H1 (cell line): ENCODE measurements at regions not wholly inside any gene's neighbourhood (a gene's known extent, or its start where the extent isn't known, plus 50 kb on each side); places are given as distances from the start of the nearest gene placed in this dataset.

Experiments used
- CTCF ChIA-PET: fragments of 300-600 bp; sonication (Branson Sonifier 250); formaldehyde crosslinking; loops from one replicate; lab custom pipeline; 2021; ENCODE audit not compliant: partially characterized antibody; lab: Charles Lee
- POLR2A ChIA-PET: fragments of 300-600 bp; sonication (Branson Sonifier 250); formaldehyde crosslinking; loops from one replicate; lab custom pipeline; 2021; ENCODE audit warnings: inconsistent platforms; ENCODE audit not compliant: partially characterized antibody; lab: Charles Lee
- DNase-seq, 2 experiments: peaks; one replicate each; pipeline versions ENCODE4 v3.0.0 to v3.0.0-alpha.2; 2010 to 2022; ENCODE audit warnings: low spot score in 2 of 2, low read depth in 1 of 2, mixed read lengths in 1 of 2
- FAIRE-seq: peaks from 2 replicates; lab custom pipeline; 2011; peaks lifted over from hg19 to GRCh38; lab: Jason Lieb, UNC
- H2AFZ ChIP-seq: 2 replicates; pipeline ENCODE4 v1.8.1; 2012; ENCODE audit warnings: low read length, inconsistent platforms
- H2AK5ac ChIP-seq: 2 replicates; pipeline ENCODE4 v1.6.1; 2013; ENCODE audit warnings: low read depth, low read length
- H2BK120ac ChIP-seq: replicated peaks from 2 replicates; pipeline ENCODE3; 2013; ENCODE audit warnings: low read depth, low read length, inconsistent platforms
- H2BK12ac ChIP-seq: 2 replicates; pipeline ENCODE4 v1.6.1; 2013; ENCODE audit warnings: low read depth, low read length
- H2BK15ac ChIP-seq: 2 replicates; pipeline ENCODE4 v1.6.1; 2013; ENCODE audit warnings: low read length
- H2BK20ac ChIP-seq: 2 replicates; pipeline ENCODE4 v1.6.1; 2013; ENCODE audit warnings: low read length
- H2BK5ac ChIP-seq: 2 replicates; pipeline ENCODE4 v1.6.1; 2013; ENCODE audit warnings: low read depth, low read length
- H3K14ac ChIP-seq: 2 replicates; pipeline ENCODE4 v1.6.1; 2013; ENCODE audit warnings: inconsistent platforms; ENCODE audit not compliant: insufficient read length
- H3K18ac ChIP-seq: 2 replicates; pipeline ENCODE4 v1.6.1; 2013; ENCODE audit warnings: low read length; ENCODE audit errors: extremely low read depth
- H3K23ac ChIP-seq: 2 replicates; pipeline ENCODE4 v1.6.1; 2013; ENCODE audit warnings: inconsistent platforms; ENCODE audit not compliant: insufficient read length
- H3K23me2 ChIP-seq: 2 replicates; pipeline ENCODE4 v1.6.1; 2013; ENCODE audit warnings: low read depth, low read length
- H3K27ac ChIP-seq: 2 replicates; pipeline ENCODE4 v1.6.1; 2011; ENCODE audit warnings: low read depth, low read length, inconsistent platforms
- H3K27me3 ChIP-seq, 4 experiments: replicated peaks in 1 of 4; 1 replicate in 1 of 4; 2 replicates in 3 of 4; pipeline versions ENCODE4 v1.6.1 to v1.8.1; 2011 to 2013; ENCODE audit warnings: low read length in 3 of 4, mild to moderate bottlenecking in 3 of 4, inconsistent platforms in 2 of 4, mixed read lengths in 2 of 4, moderate library complexity in 1 of 4; ENCODE audit not compliant: control insufficient read depth in 3 of 4, insufficient read depth in 3 of 4; ENCODE audit errors: extremely low read depth in 1 of 4
- H3K36me3 ChIP-seq, 4 experiments: 2 replicates each; pipeline versions ENCODE4 v1.6.1 to v1.8.1; 2011 to 2013; ENCODE audit warnings: mild to moderate bottlenecking in 4 of 4, low read length in 3 of 4, moderate library complexity in 2 of 4, control low read depth in 1 of 4, inconsistent platforms in 1 of 4; ENCODE audit not compliant: insufficient read depth in 4 of 4, control insufficient read depth in 2 of 4
- H3K4ac ChIP-seq: replicated peaks from 2 replicates; pipeline ENCODE3; 2013; ENCODE audit warnings: low read length, low read depth, mixed read lengths, inconsistent platforms; ENCODE audit not compliant: insufficient read length
- H3K4me1 ChIP-seq, 4 experiments: replicated peaks in 1 of 4; 1 replicate in 1 of 4; 2 replicates in 3 of 4; pipeline versions ENCODE4 v1.6.1 to v1.8.1; 2011 to 2013; ENCODE audit warnings: low read length in 3 of 4, inconsistent platforms in 2 of 4, mixed read lengths in 1 of 4; ENCODE audit not compliant: insufficient read depth in 4 of 4, control insufficient read depth in 3 of 4
- H3K4me2 ChIP-seq, 2 experiments: 2 replicates each; pipeline versions ENCODE4 v1.6.1 to v1.8.1; 2011 to 2013; ENCODE audit warnings: low read depth in 2 of 2, low read length in 2 of 2, control low read depth in 1 of 2, inconsistent platforms in 1 of 2, mild to moderate bottlenecking in 1 of 2; ENCODE audit not compliant: insufficient read depth in 1 of 2
- H3K4me3 ChIP-seq, 4 experiments: fragments of 200-600, 300-600 bp in 1 of 4; sonication (generic), shearing (Covaris generic), sonication (Bioruptor Twin) in 1 of 4; 2 replicates each; pipeline versions ENCODE4 v1.5.1 to v1.8.1; 2011 to 2016; ENCODE audit warnings: low read length in 4 of 4, low read depth in 3 of 4, control low read depth in 2 of 4, inconsistent platforms in 2 of 4, mild to moderate bottlenecking in 2 of 4, mixed read lengths in 1 of 4, moderate library complexity in 1 of 4; ENCODE audit not compliant: insufficient read depth in 2 of 4; ENCODE audit errors: extremely low read depth in 1 of 4
- H3K56ac ChIP-seq: replicated peaks from 2 replicates; pipeline ENCODE3; 2013; ENCODE audit warnings: low read depth, mild to moderate bottlenecking, mixed read lengths, low read length, inconsistent platforms; ENCODE audit not compliant: insufficient read length
- H3K79me1 ChIP-seq: 2 replicates; pipeline ENCODE4 v1.6.1; 2013; ENCODE audit warnings: low read depth, low read length, control low read depth
- H3K79me2 ChIP-seq, 2 experiments: 2 replicates each; pipeline versions ENCODE4 v1.6.1 to v1.8.1; 2012 to 2013; ENCODE audit warnings: low read length in 2 of 2, mild to moderate bottlenecking in 2 of 2, inconsistent platforms in 1 of 2; ENCODE audit not compliant: insufficient read depth in 2 of 2, control insufficient read depth in 1 of 2
- H3K9ac ChIP-seq, 4 experiments: replicated peaks in 1 of 4; 1 replicate in 1 of 4; 2 replicates in 3 of 4; pipeline versions ENCODE4 v1.6.1 to v1.8.1; 2011 to 2013; ENCODE audit warnings: low read depth in 3 of 4, low read length in 3 of 4, control low read depth in 2 of 4, mild to moderate bottlenecking in 2 of 4, moderate library complexity in 2 of 4, inconsistent platforms in 1 of 4; ENCODE audit errors: extremely low read depth in 1 of 4
- H3K9me3 ChIP-seq, 2 experiments: 2 replicates each; pipeline versions ENCODE4 v1.6.1 to v1.8.1; 2012 to 2013; ENCODE audit warnings: mild to moderate bottlenecking in 2 of 2, moderate library complexity in 2 of 2, control low read depth in 1 of 2, inconsistent platforms in 1 of 2, low read depth in 1 of 2, low read length in 1 of 2, mixed read lengths in 1 of 2; ENCODE audit not compliant: insufficient read depth in 2 of 2
- H4K20me1 ChIP-seq, 2 experiments: replicated peaks in 1 of 2; 2 replicates each; pipeline versions ENCODE3 to v1.8.1; 2011 to 2013; ENCODE audit warnings: inconsistent platforms in 2 of 2, low read length in 2 of 2, mild to moderate bottlenecking in 1 of 2; ENCODE audit not compliant: insufficient read depth in 2 of 2, control insufficient read depth in 1 of 2
- H4K5ac ChIP-seq: 2 replicates; pipeline ENCODE4 v1.6.1; 2013; ENCODE audit warnings: low read length, low read depth, mixed read lengths, inconsistent platforms; ENCODE audit not compliant: insufficient read length
- H4K8ac ChIP-seq: 2 replicates; pipeline ENCODE4 v1.8.0; 2013; ENCODE audit warnings: mild to moderate bottlenecking, moderate library complexity, low read length, inconsistent platforms; ENCODE audit not compliant: insufficient read depth; ENCODE audit errors: extremely low read depth
- H4K91ac ChIP-seq: replicated peaks from 2 replicates; pipeline ENCODE3; 2013; ENCODE audit warnings: low read length, mixed read lengths, inconsistent platforms; ENCODE audit not compliant: insufficient read length
- ASH2L ChIP-seq: fragments of 200-600, 300-600 bp; sonication (generic); IDR thresholded peaks from one replicate; pipeline ENCODE4 v1.7.1; 2017; ENCODE audit warnings: low read length
- CHD1 ChIP-seq: IDR thresholded peaks from 2 replicates; pipeline ENCODE4 v1.6.1; 2012; ENCODE audit warnings: low read depth, low read length, improper control_type of control experiment
- FOSL1 ChIP-seq: IDR thresholded peaks from 2 replicates; pipeline ENCODE4 v1.6.1; 2011; ENCODE audit warnings: mild to moderate bottlenecking, low read depth, low read length, moderate library complexity; ENCODE audit not compliant: insufficient read depth
- JUND ChIP-seq: IDR thresholded peaks from 2 replicates; pipeline ENCODE4 v1.6.1; 2011; ENCODE audit warnings: mild to moderate bottlenecking, improper control_type of control experiment, low read length
- KDM5A ChIP-seq: fragments of 200-600 bp; IDR thresholded peaks from 2 replicates; pipeline ENCODE4 v1.7.1; 2012; ENCODE audit warnings: mild to moderate bottlenecking, low read length, inconsistent platforms, mixed read lengths
- NANOG ChIP-seq: IDR thresholded peaks from 2 replicates; pipeline ENCODE4 v1.6.1; 2011; ENCODE audit warnings: low read length, low read depth, mild to moderate bottlenecking, inconsistent platforms; ENCODE audit not compliant: insufficient read depth, poor library complexity, severe bottlenecking
- PHF8 ChIP-seq: fragments of 200-600 bp; sonication (generic); conservative IDR thresholded peaks from 2 replicates; pipeline ENCODE4 v1.7.1; 2012; ENCODE audit warnings: low read depth, mild to moderate bottlenecking, inconsistent platforms, low read length, moderate library complexity
- RBBP5 ChIP-seq: IDR thresholded peaks from 2 replicates; pipeline ENCODE4 v1.7.1; 2012; ENCODE audit warnings: low read depth, mild to moderate bottlenecking, inconsistent platforms, low read length, moderate library complexity, borderline replicate concordance
- SP1 ChIP-seq: IDR thresholded peaks from 2 replicates; pipeline ENCODE4 v1.6.1; 2011; ENCODE audit warnings: low read depth, low read length
- SP2 ChIP-seq: IDR thresholded peaks from 2 replicates; pipeline ENCODE4 v1.6.1; 2012; ENCODE audit warnings: mild to moderate bottlenecking, low read length, inconsistent platforms
- SP4 ChIP-seq: IDR thresholded peaks from 2 replicates; pipeline ENCODE4 v1.6.1; 2012; ENCODE audit warnings: low read length, inconsistent platforms
- ZNF274 ChIP-seq: IDR thresholded peaks from 2 replicates; pipeline ENCODE4 v1.7.0; 2012; ENCODE audit warnings: low read length, borderline replicate concordance; ENCODE audit errors: extremely low read depth
- WGBS, 2 experiments: shearing (Covaris generic) in 1 of 2; methylation state at CpG; one replicate each; pipeline versions ENCODE4 v1.1.6 to v1.1.7; 2013 to 2015; ENCODE audit warnings: low lambda C conversion rate in 2 of 2, mixed read lengths in 2 of 2, inconsistent platforms in 1 of 2, low coverage in 1 of 2, missing lambda C conversion rate in 1 of 2; ENCODE audit not compliant: insufficient replicate concordance in 2 of 2, insufficient coverage in 1 of 2, insufficient read length in 1 of 2; ENCODE audit errors: extremely low coverage in 1 of 2, missing lambda C conversion rate in 1 of 2; 5-methylcytosine and 5-hydroxymethylcytosine counted together
- TF ChIP-seq, protein P1 (sequence below): IDR thresholded peaks from 2 replicates; pipeline ENCODE4 v1.6.1; 2012; ENCODE audit warnings: inconsistent platforms
- TF ChIP-seq, protein P2 (sequence below): IDR thresholded peaks from 2 replicates; pipeline ENCODE4 v1.6.1; 2011; ENCODE audit warnings: low read depth, mild to moderate bottlenecking, low read length; ENCODE audit not compliant: insufficient read depth

- H4K20me1 ChIP-seq: no peaks in the 10 kb centered on the region
- no peak overlapping the region for H3K18ac ChIP-seq
- TF ChIP-seq, protein P1, sequence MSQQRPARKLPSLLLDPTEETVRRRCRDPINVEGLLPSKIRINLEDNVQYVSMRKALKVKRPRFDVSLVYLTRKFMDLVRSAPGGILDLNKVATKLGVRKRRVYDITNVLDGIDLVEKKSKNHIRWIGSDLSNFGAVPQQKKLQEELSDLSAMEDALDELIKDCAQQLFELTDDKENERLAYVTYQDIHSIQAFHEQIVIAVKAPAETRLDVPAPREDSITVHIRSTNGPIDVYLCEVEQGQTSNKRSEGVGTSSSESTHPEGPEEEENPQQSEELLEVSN: no peak
- TF ChIP-seq PHF8: no peak
- no peak for TF ChIP-seq ZNF274
- no peak for TF ChIP-seq SP2
- no peak for TF ChIP-seq SP1
- no peak for TF ChIP-seq RBBP5
- no peak for TF ChIP-seq SP4
- TF ChIP-seq CHD1: no peak
- no peak for TF ChIP-seq ASH2L
- TF ChIP-seq, protein P2, sequence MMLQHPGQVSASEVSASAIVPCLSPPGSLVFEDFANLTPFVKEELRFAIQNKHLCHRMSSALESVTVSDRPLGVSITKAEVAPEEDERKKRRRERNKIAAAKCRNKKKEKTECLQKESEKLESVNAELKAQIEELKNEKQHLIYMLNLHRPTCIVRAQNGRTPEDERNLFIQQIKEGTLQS: no peak
- TF ChIP-seq KDM5A: no peak
- no peak for TF ChIP-seq FOSL1
- no peak for TF ChIP-seq NANOG
- TF ChIP-seq JUND: no peak
- no peaks in the 10 kb centered on the region; the same call in 1 of the 2 replicates for H3K23me2 ChIP-seq
- no peak overlapping the region for H4K8ac ChIP-seq
- H3K23ac ChIP-seq: no peak overlapping the region
- WGBS, 2 experiments: 100% methylated on average over 1 of the region's 1 CpG; no CpG with 5 or more reads in 1 of the 2 experiments
- H3K9me3 ChIP-seq: no peaks in the 10 kb centered on the region
- no peak overlapping the region for H2AFZ ChIP-seq
- no peak for DNase-seq
- ChIA-PET POLR2A (no interaction called here), CTCF (interaction anchor here (0.5 to 3.5 kb wide), 17 partner anchors 8 to 420 kb away, joined by 3 to 26 read pairs (median 4); no protein-coding TSS in a partner anchor)
- no peaks in the 10 kb centered on the region for H3K79me1 ChIP-seq
- no peak overlapping the region for H2BK15ac ChIP-seq
- H4K91ac ChIP-seq: no peak overlapping the region
- no peak for FAIRE-seq
- no peaks in the 10 kb centered on the region for H3K36me3 ChIP-seq
- no peaks in the 10 kb centered on the region for H3K27me3 ChIP-seq
- H3K14ac ChIP-seq: no peak overlapping the region
- no peak overlapping the region for H3K27ac ChIP-seq
- H2BK5ac ChIP-seq: no peak overlapping the region
- H3K4me1 ChIP-seq: no peaks in the 10 kb centered on the region
- no peak overlapping the region for H3K4me2 ChIP-seq
- H4K5ac ChIP-seq: no peak overlapping the region
- H2BK12ac ChIP-seq: no peak overlapping the region
- no peak overlapping the region for H2BK120ac ChIP-seq
- H3K56ac ChIP-seq: no peak overlapping the region
- H3K4ac ChIP-seq: no peak overlapping the region
- no peak overlapping the region for H2BK20ac ChIP-seq
- no peaks in the 10 kb centered on the region for H3K79me2 ChIP-seq
- no peak overlapping the region for H3K4me3 ChIP-seq
- H3K9ac ChIP-seq: no peak overlapping the region
- no peak overlapping the region for H2AK5ac ChIP-seq
Measured at GRCh38 chr1:57770236-57770635, 346.4 kb upstream of the DAB1 start.
